SIG-M5 treated with dmso at 0.1 percent for 504 hours (cell line): ENCODE measurements at regions not wholly inside any gene's neighbourhood (a gene's known extent, or its start where the extent isn't known, plus 50 kb on each side); places are given as distances from the start of the nearest gene placed in this dataset.

ENCODE experiments used
- DNase-seq: peaks from one replicate; lab custom pipeline; 2025; ENCODE audit not compliant: unreplicated experiment; lab: John Stamatoyannopoulos, UW

DNA sequence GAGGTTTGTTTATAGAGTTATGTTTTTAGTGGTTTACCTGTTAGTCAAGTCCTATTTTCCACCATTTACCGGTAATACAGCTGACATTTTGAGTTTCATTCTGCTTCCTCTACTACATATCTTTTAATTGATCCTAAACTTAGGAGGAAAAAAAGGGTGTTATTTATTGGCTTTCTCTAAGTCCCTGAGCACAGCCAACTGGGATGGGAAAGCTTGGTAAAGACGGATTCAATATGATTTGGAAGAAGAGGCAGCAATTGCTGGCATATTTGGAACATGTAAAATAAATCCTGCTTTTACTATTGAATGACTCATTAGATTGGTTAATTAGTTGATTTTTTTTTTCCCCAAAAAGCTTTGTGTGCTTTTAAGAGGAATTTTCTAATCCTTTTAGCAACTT lies 475.7 kb downstream of the PRKD1 start:
- no peak for DNase-seq

DNA sequence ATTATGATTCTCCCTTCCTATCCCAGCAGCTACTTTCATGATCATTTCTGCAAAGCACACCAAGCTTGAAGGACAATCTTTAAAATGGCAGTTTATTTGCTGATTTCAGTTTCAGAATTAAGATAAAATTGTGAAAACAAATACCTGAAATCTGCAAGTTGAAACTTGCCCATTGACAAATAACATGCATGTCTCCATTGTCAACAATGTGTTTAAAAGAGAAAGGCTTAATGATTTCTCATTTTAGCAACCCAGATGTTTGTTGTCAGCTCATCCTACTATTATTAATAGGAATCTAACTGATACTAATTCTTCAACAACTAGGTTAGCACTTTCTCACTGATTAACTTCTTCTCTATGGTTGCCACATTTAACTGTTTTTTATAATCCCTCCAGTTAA lies 474.6 kb downstream of the PRKD1 start:
- DNase-seq = no peak

DNA sequence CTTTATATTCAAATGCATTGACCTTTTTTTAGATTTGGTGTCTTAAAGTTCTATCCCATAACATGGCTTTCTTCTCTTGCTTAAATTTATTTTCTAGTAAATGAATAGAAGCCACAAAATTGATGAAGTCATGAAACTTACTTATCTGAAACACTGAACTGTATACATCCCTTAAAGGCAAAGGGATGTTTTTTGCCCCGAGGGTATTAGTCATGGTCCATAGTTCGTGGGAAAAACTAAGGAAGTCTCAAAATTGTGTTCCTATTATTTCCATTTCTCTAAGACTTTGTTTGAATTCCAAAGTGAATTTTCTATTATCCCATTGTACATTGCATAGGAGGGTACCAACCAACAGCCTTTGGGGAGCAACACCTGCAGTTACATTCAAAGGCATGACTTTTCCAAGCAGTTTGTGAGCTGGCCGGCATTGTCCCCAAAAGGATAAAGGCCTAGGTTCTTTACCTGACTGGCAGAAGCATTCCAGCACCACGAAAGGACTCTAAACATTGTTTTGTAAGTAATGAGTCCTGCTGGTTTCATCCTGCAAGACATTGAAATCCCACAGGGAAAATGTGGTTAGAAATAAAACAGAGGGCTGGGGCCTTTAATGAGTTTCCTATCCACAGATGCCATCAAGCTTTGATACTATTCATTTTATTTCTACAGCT lies 473.5 kb downstream of the PRKD1 start:
- no peak for DNase-seq

DNA sequence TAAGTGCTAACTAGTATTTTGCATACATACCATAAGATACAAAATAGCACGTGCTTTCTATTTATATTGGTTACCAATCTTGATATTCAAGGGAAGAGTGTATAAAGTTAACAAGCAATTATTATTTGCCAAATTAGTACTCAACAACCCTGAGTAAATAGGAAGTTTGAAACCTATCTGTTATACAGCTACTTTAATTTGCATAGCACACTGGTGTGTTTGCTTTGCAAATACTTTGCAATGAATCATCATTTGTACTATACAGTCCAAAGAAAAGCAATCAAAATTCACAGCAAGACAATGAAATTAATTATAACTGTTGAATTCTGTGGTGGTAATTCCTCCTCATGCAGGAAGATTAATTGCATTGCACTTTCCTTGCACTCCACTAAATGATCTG lies 469.1 kb downstream of the PRKD1 start:
- DNase-seq = no peak

DNA sequence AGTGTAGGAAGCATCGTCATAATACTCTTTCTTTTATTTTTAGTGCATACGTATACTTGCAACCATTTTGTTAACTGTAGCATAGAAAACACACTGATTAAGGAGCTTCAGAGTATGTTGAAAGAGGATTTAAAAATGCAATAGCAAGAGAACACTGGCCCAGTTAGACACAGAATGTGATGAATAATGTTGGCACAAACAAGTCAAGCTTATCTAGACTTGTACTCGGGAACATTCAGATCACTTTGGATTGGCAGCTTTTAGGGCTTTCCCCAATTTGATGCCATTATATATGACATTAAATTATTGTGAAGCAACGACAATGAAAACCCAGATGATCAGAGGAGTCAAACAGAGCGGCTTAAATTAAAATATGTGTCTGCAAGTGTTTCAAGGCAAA lies 468.1 kb downstream of the PRKD1 start:
- DNase-seq = no peak

DNA sequence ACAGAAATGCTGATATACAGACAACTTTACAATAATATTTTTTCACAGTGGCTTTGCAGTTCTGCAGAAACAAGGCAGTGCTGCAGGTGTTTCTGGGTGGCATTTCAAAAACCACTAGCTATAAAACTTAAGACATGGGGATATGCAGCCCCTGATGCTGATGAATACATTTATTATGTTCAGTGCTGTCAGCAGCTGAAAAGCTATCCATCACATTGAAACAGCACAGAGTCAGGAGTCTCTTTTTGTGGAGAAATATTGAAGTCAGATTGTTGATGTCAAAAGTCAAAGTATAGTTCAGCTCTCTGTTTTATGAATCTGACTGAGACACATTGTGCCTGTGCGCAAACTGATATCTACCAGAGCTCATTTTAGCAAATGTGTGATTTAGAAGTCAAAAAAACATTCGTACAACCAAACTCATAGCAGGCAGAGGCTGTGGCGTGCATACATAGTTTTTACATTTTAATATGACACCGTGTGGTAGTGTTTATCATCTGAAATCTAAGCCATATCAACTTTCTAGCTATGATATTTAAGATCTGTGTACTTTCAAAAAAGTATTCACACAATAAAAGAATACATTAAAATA lies 467.6 kb downstream of the PRKD1 start:
- no peak for DNase-seq

DNA sequence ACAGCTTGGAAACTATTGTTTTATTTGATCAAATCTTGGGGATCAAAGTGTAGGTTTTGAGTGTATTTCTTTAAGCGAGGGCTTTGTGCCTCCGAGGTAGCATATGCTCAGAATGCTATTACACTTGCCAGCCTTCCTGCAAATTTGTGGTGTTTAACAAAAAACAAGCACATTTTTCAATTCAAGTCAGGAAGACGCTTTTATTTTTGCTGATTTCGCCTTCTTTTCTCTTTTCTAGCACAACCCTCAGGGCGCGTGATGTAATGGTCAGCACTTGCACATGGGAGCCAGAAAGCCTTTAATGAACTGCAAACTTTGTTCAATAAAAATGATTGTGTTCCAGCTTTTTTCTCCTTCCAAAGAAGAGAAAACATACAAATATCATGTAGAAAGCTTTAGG lies 466.5 kb downstream of the PRKD1 start:
- DNase-seq = no peak

DNA sequence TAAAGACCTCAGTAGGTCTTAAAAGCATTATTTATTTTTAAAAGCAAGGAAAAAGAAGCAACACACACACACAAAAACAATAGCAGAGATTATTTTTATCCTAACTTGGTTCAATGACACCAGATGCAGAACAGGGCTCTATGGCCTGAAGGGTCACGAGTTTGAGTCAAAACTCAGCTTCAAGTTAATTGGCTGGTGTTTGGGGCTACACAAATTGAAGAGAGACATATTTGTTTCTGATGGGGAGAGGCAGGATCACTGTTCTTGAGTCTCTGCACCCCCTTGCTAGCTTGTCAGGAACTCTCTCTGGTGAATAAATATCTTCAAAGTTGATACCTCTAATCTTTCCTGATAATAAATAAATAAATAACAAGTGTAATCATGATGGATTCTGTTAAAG lies 466.1 kb downstream of the PRKD1 start:
- no peak for DNase-seq

DNA sequence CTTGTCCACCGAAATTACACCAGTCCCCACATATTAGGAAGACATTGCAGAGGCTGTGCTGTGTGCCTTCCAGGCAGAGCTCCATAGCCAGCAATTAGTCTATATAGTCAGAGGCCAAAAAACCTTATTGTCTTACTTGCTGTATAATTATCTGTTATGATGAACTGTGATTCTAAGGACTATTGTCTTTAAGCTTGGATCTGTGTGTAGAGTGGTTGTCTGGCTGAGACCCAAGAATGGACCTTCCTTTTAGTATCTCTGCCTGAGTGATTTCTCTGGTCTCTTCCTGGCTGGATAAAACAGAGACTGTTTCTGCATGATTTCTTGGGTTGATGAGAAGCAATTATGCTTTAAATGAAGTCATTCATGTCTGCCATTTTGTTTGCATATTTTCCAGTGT lies 465.3 kb downstream of the PRKD1 start:
- DNase-seq = no peak

DNA sequence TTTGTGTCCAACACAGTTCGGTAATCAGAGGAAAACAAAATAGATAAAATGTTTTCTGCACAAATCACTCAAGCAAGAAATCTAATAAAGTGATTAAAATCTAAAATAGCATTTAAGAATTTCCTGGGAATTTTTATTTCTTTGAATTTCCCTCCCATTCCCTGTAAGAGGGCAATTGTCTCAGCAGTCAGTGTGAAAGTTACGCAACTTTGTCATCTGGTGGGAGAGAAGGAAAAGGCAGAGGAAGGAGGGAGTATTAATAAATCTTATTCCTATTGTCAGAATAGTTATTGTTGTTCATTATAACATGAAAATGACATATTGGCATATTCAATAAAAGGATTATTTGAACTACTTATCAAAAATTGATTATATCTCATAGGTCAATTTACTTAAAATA lies 464.9 kb downstream of the PRKD1 start:
- no peak for DNase-seq

DNA sequence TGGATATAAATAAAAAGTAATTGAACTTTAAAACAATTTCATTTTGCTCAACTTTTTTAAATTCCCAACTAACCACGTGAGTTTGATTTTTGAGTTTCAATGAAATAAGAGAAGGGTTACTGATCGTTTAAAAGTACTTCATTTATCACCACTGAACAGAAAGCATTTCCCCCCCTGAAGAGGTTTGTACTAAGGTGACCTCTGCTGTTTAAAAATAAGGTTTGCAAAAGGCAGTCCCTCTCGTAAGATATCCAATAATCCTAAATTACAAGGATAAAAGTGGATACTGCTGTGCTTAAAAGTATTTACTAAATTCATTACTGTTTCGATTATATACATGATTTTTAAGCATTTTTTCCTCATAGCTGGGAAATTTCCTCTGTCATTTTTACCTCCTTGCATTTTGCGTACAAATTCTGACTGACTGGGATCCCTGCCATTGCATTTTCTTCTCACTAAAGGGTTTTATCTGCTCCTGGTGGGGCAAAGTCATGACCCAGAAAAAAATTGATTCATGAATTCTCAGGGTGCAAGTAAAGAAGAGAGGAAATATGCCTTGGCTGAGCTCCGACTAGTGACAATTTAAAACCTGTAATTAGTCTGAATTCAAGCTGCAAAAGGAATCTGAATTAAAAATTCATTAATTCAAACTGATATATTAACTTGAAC lies 463.8 kb downstream of the PRKD1 start:
- DNase-seq = no peak

DNA sequence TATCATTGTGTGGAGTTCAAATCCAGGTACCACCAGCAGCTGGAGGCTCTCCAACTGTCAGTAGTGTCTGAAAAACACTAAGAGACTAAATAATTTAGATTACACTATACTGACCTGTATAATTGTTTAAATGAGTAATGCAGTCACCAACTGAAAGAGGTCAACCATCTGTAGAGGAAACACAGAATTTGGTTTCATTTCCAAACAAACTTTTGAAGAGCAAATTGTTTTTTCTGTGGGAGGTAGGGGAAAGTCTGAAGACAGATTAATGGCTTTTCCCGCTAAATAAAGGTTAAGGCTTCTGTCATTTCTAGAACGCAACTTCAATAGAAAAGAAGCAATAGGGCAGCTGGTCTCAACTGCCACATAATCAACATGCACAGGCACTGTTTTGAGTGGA lies 462.6 kb downstream of the PRKD1 start:
- no peak for DNase-seq

DNA sequence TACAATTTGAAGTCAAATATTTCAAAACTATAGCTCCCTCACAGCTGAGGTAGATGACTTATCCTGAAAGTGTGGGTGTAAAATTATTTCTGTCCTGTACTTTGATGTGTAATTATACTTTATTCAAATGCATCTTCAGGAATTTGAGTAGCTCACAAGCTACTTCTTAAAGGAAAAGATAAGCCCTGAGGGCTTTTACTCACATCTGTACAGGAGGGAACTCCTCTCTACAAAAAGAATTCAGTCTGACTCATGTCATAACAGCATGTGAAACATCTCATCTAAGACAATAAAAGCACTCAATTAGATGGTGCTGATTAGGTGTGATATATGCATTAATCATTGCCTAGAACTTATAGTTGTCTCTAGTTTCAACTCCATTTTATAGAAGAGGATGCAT lies 452.0 kb downstream of the PRKD1 start:
- DNase-seq = no peak

DNA sequence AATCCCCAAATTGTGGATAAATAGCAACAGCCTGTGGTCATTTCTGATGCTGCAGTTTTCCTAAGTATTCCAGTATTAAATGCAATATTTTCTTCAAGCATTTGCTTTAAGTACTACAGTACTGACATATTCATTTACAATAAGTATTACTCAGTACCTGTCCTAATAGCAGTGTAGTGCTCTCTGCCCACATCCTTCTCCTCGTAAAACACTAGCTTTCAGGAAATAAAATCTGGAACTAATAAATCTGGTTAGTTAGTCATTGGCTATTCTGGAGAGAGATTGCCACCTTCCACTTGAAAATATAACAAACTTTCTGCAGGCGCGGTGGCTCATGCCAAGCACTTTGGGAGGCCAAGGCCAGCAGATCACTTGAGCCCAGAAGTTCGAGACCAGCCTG lies 441.5 kb downstream of the PRKD1 start:
- no peak for DNase-seq

DNA sequence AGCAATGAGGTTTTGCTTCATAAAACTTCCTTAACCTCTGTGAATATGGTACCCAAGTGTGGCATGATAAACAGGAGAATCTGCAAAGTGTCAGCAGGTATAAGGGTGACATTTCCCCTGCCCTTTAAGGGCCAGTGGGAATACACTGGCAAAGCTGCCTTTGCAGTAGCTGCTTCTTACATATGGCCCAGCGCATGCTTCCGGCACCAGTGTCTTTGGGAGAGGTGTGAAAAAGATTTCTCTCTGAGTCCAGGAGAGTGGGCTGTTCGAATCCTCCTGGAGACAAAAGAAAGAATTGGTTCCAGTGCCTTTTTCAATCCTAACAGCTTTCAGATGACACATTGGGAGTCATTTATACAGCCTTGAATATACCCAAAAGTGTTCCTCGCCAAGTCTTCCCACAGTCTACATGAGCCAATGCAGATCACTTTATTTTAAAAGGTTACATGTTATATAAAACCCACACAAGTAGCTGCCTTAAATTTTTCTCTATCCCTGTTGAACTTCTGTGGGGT lies 437.7 kb downstream of the PRKD1 start:
- DNase-seq = no peak

DNA sequence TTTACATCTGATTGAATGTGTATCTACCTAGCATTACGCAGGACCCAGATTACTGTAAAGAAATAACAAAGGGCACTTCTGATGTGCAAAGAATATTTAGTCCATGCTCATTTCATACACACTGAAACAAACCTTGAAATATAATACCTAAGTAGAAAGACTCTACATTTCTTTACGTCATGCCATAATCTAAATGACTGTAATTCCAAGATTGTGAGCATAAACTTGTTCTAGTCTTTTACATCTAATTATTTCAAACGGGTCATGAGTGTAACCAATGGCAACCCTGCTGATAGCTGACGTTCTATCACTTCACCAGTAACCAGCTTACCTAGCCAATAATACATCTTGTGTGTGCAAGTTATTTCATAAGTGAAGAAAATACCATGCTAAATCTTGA lies 433.8 kb downstream of the PRKD1 start:
- no peak for DNase-seq

DNA sequence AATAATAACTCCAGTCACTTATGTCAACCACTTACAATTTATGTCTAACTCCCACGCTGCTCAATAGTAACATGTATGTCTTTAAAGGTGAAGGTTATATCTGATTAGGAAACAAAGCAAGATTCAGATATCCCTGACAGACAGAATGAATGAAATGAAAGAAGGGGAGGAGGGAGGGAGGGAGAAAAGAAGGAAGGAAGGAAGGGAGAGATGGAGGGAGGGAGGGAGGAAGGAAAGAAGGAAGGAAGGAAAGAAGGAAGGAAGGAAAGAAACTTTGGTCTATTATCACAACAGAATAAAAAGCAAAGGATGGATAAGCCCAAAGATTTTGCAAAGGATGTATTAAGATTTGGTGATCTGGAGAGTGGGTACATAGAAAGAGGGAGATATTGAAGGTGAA lies 433.3 kb downstream of the PRKD1 start:
- no peak for DNase-seq

DNA sequence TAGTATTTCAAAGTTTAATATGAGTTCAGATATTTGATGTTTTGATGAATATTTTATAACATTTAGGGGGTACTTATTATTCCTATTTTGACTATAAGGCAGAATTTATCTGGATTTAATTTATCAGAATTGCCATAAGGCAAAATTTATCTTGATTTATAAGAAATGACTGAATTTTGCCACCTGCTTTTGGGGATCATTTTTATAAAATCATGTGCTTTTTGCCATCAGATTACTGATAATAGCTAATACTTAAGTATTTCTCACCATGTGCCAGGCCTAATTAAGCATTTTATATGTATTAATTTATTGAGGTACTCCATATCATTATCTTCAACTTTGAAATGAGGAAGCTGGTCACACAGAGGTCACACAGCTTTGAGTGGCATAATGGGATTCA lies 423.7 kb downstream of the PRKD1 start:
- DNase-seq = no peak

DNA sequence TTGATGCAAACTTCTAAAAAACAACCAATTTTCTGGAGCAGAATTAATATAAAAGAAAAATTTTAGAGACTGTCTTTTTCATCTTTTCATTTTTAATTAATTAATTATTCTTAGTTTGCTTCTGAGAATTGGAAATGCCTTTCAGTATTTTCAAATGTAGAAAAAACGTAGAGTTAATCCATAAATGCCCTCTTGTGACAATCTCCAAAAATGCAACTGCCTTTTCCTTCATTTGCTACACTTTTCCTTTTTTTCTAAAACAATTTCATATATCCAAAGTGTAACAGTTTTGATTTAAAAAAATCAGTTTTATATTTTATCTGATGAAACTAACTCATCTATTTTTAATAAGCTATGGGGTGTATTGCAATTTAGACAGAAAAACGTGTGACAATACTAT lies 409.3 kb downstream of the PRKD1 start:
- no peak for DNase-seq

DNA sequence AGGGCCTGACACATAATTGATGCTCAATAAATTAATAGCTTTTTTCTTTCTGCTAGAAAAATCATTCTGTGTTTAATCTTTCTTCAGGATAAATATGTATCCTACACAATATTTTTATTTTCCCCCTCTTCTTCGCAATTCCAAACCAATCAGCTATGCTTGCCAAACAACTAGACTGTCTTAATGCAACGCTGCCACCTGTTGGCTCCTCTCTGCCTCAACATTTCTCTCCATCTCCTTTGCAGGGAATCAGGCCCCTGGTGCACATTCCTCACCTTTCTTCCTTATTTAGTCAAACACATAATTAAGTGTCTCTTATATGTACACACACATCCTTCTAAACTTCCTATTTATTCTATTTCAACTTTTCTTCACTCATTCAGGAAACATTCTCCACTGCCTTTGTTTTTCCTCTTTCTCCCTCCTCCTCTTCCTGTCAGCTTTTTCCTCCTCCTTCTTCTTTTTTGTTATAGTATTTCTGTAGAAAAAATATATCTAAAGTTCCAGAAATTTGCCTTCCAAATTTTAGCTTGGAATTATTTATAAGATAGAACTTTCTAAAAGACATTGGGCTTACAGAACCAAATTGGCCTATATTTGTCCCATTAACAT lies 406.0 kb downstream of the PRKD1 start:
- DNase-seq = no peak
